Nephron (organoid): ENCODE measurements at regions not wholly inside any gene's neighbourhood (a gene's known extent, or its start where the extent isn't known, plus 50 kb on each side); places are given as distances from the start of the nearest gene placed in this dataset.

Experiments
- H3K27ac Mint-ChIP-seq, 3 experiments: 2 replicates each; pipeline ENCODE4 v1.8.0; 2020; ENCODE audit warnings: mixed read lengths in 3 of 3, mild to moderate bottlenecking in 2 of 3, moderate library complexity in 1 of 3
- H3K27me3 Mint-ChIP-seq: 2 replicates; pipeline ENCODE4 v1.8.0; 2021; ENCODE audit warnings: low read depth, mild to moderate bottlenecking, moderate library complexity, mixed read lengths
- H3K36me3 Mint-ChIP-seq: 2 replicates; pipeline ENCODE4 v1.8.0; 2020; ENCODE audit warnings: low read depth, mixed read lengths
- H3K4me1 Mint-ChIP-seq: 2 replicates; pipeline ENCODE4 v1.8.0; 2020; ENCODE audit warnings: mixed read lengths
- H3K4me3 Mint-ChIP-seq, 3 experiments: 2 replicates each; pipeline ENCODE4 v1.8.0; 2020; ENCODE audit warnings: mild to moderate bottlenecking in 3 of 3, mixed read lengths in 3 of 3, moderate library complexity in 2 of 3
- H3K9me3 Mint-ChIP-seq: 2 replicates; pipeline ENCODE4 v1.8.0; 2020; ENCODE audit warnings: mixed read lengths
- CTCF ChIP-seq, 3 experiments: fragments of 200-600 bp; sonication (generic); IDR thresholded peaks; one replicate each; pipeline ENCODE4 v1.5.0; 2021; ENCODE audit warnings: antibody characterized with exemption in 3 of 3; ENCODE audit not compliant: unreplicated experiment in 3 of 3

GRCh38 chr9:129328355-129329042, 150.4 kb upstream of the IER5L start:
- no peak for TF ChIP-seq CTCF (IDR thresholded peaks at IDR 0.05; ENCODE audit: unreplicated experiment in 3 of 3)
- H3K4me3 Mint-ChIP-seq, result no peak overlapping the region
- H3K27ac Mint-ChIP-seq, result peak overlapping the region; percentile 77 to 90 (median 86)
- no peaks in the 10 kb centered on the region for H3K9me3 Mint-ChIP-seq
- peaks cover 47% of the 10 kb centered on the region for H3K4me1 Mint-ChIP-seq
- no peaks in the 10 kb centered on the region for H3K36me3 Mint-ChIP-seq
- H3K27me3 Mint-ChIP-seq, result no peaks in the 10 kb centered on the region

- TF ChIP-seq CTCF (IDR thresholded peaks at IDR 0.05; ENCODE audit: unreplicated experiment in 3 of 3), result no peak
- Mint-ChIP-seq H3K4me1 (peaks cover 54% of the 10 kb centered on the region), H3K9me3 (no peaks in the 10 kb centered on the region), H3K36me3 (no peaks in the 10 kb centered on the region), H3K4me3 (peak overlapping the region in 2 of 3 experiments; percentile 4 to 37), H3K27ac (peak overlapping the region; percentile 77 to 90 (median 86)), H3K27me3 (peaks cover 4% of the 10 kb centered on the region)
Observed at GRCh38 chr9:129327552-129328328, 149.7 kb upstream of the IER5L start.

- H3K27ac Mint-ChIP-seq, result peak overlapping the region in 2 of 3 experiments; percentile 80 to 97
- no peaks in the 10 kb centered on the region for H3K36me3 Mint-ChIP-seq
- no peaks in the 10 kb centered on the region for H3K9me3 Mint-ChIP-seq
- H3K27me3 Mint-ChIP-seq, result peaks cover 4% of the 10 kb centered on the region
- TF ChIP-seq CTCF (IDR thresholded peaks at IDR 0.05; ENCODE audit: unreplicated experiment in 3 of 3), result no peak
- no peak overlapping the region for H3K4me3 Mint-ChIP-seq
- H3K4me1 Mint-ChIP-seq, result peaks cover 54% of the 10 kb centered on the region
Observed at GRCh38 chr9:129326061-129327005, 148.3 kb upstream of the IER5L start.

- H3K27ac Mint-ChIP-seq, result peak overlapping the region; percentile 71 to 97 (median 80)
- no peaks in the 10 kb centered on the region for H3K9me3 Mint-ChIP-seq
- no peaks in the 10 kb centered on the region for H3K36me3 Mint-ChIP-seq
- peaks cover 7% of the 10 kb centered on the region for H3K27me3 Mint-ChIP-seq
- peaks cover 58% of the 10 kb centered on the region for H3K4me1 Mint-ChIP-seq
- no peak for TF ChIP-seq CTCF (IDR thresholded peaks at IDR 0.05; ENCODE audit: unreplicated experiment in 3 of 3)
- H3K4me3 Mint-ChIP-seq, result no peak overlapping the region
Observed at GRCh38 chr9:129324808-129325502, 146.9 kb upstream of the IER5L start.

GRCh38 chr9:129323999-129324553, 146.0 kb upstream of the IER5L start:
- no peaks in the 10 kb centered on the region for H3K9me3 Mint-ChIP-seq
- H3K36me3 Mint-ChIP-seq, result no peaks in the 10 kb centered on the region
- H3K27ac Mint-ChIP-seq, result peak overlapping the region; percentile 71 to 97 (median 80)
- no peak for TF ChIP-seq CTCF (IDR thresholded peaks at IDR 0.05; ENCODE audit: unreplicated experiment in 3 of 3)
- peaks cover 65% of the 10 kb centered on the region for H3K4me1 Mint-ChIP-seq
- H3K4me3 Mint-ChIP-seq, result peak overlapping the region in 1 of 3 experiments; percentile 67
- H3K27me3 Mint-ChIP-seq, result peaks cover 7% of the 10 kb centered on the region
